ENCODE measurements at regions not wholly inside any gene's neighbourhood (a gene's known extent, or its start where the extent isn't known, plus 50 kb on each side); places are given as distances from the start of the nearest gene placed in this dataset.
"Not testable (repeated sequence)": the region's sequence is repeated elsewhere in the genome, so short reads cannot be mapped to it uniquely, and the experiment has no call there.

DNA sequence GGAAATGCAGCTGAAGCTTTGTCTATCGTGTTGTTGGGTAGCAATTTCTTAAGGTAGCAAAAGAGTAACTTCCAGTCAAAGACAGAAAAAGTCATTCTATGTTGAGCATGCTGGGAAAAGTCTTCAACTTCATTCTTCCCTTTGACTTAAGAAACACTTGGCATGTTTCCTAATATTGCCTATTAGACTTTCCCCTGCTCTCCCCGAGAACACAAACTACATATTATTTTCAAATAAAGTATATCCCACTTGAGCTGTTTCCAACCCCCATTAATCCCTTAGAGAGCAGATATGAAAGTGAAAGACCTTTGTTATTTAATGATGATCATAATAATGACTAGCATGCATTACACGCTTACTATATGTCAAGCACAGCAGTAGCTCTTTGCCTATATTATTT, 136.0 kb upstream of the SPOPL start:
- FAIRE-seq (no peak), DNase-seq (ENCODE audit: insufficient read length, low spot score) (no peak)
- TF ChIP-seq, protein P1, sequence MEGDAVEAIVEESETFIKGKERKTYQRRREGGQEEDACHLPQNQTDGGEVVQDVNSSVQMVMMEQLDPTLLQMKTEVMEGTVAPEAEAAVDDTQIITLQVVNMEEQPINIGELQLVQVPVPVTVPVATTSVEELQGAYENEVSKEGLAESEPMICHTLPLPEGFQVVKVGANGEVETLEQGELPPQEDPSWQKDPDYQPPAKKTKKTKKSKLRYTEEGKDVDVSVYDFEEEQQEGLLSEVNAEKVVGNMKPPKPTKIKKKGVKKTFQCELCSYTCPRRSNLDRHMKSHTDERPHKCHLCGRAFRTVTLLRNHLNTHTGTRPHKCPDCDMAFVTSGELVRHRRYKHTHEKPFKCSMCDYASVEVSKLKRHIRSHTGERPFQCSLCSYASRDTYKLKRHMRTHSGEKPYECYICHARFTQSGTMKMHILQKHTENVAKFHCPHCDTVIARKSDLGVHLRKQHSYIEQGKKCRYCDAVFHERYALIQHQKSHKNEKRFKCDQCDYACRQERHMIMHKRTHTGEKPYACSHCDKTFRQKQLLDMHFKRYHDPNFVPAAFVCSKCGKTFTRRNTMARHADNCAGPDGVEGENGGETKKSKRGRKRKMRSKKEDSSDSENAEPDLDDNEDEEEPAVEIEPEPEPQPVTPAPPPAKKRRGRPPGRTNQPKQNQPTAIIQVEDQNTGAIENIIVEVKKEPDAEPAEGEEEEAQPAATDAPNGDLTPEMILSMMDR (IDR thresholded peaks at IDR 0.05; ENCODE audit: insufficient read depth, missing control alignments) = no peak

GRCh38 chr2:138369856-138370255, 131.7 kb upstream of the SPOPL start:
- TF ChIP-seq, protein P1 (IDR thresholded peaks at IDR 0.05; ENCODE audit: insufficient read depth, missing control alignments) = no peak
- DNase-seq (ENCODE audit: insufficient read length, low spot score) (no peak), FAIRE-seq (no peak)

- no peak for DNase-seq (ENCODE audit: insufficient read length, low spot score)
Measured at GRCh38 chr2:138373993-138374408, 127.6 kb upstream of the SPOPL start.

GRCh38 chr2:138381373-138381772, 120.2 kb upstream of the SPOPL start:
- FAIRE-seq (no peak), DNase-seq (ENCODE audit: insufficient read length, low spot score) (no peak)
- TF ChIP-seq, protein P1 (IDR thresholded peaks at IDR 0.05; ENCODE audit: insufficient read depth, missing control alignments) = no peak

More at GRCh38 chr2:138373993-138374408, 127.6 kb upstream of the SPOPL start:
- FAIRE-seq = no peak
- TF ChIP-seq, protein P1 (IDR thresholded peaks at IDR 0.05; ENCODE audit: insufficient read depth, missing control alignments) = peak; percentile 74

- TF ChIP-seq, protein P1 (IDR thresholded peaks at IDR 0.05; ENCODE audit: insufficient read depth, missing control alignments) = no peak
- FAIRE-seq (no peak), DNase-seq (ENCODE audit: insufficient read length, low spot score) (no peak)
Measured at GRCh38 chr2:138382672-138383071, 118.9 kb upstream of the SPOPL start.

GRCh38 chr2:138386191-138386590, 115.4 kb upstream of the SPOPL start:
- DNase-seq (ENCODE audit: insufficient read length, low spot score); FAIRE-seq: not testable (repeated sequence)

GRCh38 chr2:138389063-138389462, 112.5 kb upstream of the SPOPL start:
- FAIRE-seq (no peak), DNase-seq (ENCODE audit: insufficient read length, low spot score) (no peak)
- TF ChIP-seq, protein P1 (IDR thresholded peaks at IDR 0.05; ENCODE audit: insufficient read depth, missing control alignments) = no peak

All from D721Med (cell line).